ENCODE measurements at regions not wholly inside any gene's neighbourhood (a gene's known extent, or its start where the extent isn't known, plus 50 kb on each side); places are given as distances from the start of the nearest gene placed in this dataset.

DNA sequence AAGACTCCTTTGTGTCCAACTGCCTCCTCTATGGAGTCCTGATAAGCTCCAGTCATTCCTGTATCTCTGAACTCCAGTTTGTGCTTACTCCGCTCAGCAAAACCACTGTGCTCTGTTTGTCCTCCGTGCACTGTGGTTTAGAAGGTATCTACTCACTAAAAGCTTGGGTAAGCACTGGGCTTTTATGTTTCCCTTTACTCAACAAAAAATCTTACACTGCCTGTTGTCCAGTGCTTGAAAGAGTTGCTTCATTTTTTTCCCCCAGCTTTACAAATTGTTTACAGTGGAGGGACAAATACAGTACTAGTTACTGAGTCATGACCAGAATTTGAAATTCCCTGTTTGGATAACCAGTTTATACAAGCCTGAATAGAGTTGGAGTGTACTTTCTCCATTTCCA lies 545.3 kb upstream of the FAT1 start:
- DNase-seq, result no peak

DNA sequence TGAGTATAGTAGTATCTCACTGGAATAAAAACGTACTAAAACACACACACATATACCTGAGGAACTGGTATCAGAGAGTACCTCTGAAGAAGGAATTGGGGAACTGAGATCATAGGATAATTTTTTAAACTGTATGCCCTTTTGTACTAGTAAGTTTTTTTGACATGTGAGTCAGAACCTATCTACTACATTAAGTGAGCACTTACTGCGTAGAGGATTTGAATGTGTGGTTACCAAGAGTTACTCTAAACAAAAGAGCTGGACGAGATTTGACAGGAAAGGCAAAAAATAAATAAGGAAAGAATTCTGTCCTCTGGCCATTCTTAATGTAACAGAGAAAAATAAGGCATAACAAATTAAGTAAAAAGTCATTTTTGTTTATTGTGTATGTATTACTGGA lies 546.5 kb upstream of the FAT1 start:
- no peak for DNase-seq

DNA sequence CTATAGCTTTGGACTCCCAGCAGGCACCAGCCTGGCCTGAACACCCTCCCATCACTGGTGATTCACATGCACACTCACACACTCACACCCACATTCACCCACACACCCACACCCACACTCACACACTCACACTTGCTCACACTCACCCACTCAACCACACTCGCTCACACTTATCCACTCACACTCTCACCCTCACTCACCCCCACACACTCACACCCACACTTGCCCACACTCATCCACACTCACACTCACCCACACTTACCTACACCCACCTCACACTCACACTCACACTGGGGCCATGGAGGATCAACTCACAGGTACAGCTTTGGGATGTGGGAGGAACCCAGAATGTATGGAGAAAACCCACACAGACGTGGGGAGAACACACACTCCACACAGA lies 548.2 kb upstream of the FAT1 start:
- DNase-seq, result no peak

DNA sequence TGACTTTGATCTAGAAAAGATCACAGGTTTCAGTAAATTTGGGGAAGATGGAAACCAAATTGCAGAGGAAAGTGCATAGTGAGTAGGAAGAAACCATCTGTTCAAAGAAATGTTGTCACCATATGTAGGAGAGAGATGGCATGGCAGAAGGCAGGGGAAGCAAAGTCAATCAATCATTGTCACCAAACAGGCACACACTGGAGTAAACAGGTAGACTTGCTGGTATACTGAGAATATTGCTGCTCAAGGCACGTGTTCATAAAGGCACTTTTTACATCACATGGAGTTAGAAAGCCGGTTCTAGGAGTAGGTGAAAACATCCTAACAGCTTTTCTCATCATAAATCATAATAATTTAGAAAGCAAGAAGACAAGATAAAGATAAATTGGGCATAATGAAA lies 550.5 kb upstream of the FAT1 start:
- no peak for DNase-seq

DNA sequence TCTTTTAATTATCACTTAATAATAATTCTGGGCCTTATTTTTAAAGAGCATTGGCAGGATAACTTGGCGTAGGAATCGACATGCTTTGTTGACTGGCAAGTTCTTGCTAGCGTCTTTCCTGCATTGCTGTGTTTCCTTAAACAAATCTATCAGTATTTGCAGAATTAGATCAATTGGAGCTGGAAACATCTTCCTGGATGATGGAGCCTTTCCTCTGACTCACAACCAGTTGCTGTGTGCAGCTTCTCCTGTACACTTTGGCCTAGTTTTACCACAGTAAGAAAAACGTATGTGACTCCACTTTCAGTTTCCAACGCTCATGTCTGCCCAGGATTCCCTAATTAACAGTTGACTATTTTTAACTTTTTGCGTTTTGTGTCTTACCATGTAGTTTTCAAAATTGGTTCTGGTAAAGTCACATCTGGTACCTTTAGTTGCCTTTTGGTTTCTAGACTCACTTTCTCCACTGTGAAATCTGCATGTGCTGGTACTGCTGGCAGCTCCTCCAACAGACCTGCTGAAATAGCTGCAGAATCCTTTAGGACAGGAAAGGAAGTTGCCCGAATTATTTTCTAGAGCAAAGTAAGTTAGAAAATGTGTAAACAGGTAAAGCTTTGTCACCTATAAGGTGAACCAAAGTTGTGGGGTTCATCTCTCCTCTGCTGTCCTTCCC lies 553.2 kb upstream of the FAT1 start:
- DNase-seq, result no peak

DNA sequence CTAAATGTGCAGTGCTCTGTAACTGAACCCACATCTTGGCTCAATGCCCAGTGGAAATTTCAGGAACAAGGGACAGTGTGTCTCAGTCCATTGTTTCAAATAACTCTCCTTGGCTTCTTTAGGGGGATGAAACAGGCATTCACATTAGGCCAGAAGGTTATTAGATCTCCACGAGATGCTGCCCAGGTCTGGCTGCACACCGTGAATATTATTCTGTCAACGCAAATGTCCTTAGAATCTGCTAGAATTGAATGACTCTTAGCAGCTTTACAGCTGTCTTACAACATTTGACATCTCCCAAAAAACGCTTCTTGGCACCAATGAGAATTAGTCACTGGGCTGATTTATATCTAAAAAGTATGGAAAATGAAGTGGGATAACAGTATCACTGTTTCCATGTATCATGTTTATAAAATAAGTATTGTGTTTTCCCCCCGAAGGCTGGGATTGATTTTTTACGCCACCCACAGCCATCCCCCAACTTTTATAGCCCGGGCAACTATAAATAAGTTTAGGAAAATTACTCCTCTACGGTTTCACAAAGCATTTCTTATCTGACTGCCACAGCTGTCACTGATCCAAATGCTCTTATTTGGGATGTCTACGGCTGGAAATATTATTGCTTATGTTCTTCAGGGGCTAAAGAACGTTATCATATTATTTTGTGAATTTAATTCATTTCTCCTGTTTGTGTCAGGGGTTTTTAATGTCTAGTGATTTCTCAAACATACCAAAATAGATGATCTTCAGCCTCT lies 559.7 kb upstream of the FAT1 start:
- DNase-seq, result peak; percentile 22

DNA sequence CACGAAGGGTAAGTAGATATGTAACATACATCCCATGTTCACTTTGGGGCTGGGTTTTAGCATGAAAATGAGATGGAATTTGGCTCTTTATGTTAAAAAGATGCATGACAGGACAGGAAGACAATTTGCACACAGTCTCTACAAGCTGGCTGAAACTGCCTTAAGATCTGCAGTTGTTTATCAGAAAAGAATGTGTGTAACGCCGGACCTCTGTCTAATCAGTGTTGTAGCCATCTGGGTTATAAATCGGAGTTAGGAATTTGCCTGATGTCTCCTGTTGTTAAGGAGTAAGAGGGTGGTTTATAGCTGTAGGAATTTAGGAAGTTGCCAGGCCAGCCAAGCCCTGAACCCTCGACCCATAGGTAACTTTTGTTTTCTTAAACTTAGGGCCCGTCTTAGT lies 562.9 kb upstream of the FAT1 start:
- DNase-seq, result no peak

DNA sequence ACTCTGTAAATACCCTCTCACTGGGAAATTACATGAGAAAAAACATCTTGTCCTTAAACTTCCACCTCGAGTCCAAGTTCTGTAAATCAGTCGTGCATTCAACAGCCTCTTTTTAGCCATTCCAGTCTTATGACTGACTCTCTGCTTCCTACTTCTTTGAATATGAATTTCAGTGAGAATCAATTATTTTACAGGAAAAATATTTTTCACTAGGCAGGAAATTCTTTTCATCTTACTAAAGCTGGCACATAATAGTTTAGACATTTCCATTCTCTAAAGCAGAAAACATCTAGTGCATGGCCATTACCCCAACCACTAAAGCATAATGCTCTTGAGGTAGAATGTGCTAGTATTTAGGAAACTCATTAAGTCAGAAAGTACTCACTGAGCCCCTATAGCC lies 565.7 kb upstream of the FAT1 start:
- DNase-seq, result no peak

DNA sequence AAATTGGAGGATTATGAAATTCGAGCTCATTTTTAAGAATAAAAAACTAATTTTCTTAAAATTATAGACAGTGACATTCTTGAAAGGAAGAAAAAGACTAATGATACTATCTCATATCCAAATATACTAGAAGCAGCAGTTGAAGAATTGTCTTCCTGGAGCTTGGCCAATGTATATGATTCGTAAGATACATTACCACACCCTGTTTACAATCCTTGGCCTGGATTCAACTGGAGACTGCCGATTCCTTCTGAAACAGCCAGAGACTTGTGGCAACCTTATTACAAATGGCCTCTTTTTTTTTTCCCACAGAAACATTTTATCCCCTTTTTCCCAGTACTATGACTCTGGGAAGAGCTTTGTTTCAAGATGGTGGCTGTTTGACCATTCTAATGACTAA lies 571.2 kb upstream of the FAT1 start:
- no peak for DNase-seq

DNA sequence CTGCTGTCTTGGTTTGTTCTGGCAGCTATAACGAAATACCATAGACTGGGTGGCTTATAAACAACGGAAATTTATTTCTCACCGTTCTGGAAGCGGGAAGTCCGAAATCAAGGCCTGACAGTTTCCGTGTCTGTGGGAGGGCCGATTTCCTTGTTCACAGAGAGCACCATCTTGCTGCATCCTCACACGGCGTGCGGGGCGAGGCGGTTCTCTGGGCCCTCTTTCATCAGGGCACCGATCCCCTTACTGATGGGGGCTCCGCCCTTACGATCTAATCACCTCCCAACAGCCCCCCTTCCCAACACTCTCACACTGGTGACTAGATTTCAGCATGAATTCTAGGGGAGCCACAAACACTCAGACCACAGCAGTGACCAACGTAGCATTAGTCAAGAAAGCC lies 578.3 kb upstream of the FAT1 start:
- no peak for DNase-seq

DNA sequence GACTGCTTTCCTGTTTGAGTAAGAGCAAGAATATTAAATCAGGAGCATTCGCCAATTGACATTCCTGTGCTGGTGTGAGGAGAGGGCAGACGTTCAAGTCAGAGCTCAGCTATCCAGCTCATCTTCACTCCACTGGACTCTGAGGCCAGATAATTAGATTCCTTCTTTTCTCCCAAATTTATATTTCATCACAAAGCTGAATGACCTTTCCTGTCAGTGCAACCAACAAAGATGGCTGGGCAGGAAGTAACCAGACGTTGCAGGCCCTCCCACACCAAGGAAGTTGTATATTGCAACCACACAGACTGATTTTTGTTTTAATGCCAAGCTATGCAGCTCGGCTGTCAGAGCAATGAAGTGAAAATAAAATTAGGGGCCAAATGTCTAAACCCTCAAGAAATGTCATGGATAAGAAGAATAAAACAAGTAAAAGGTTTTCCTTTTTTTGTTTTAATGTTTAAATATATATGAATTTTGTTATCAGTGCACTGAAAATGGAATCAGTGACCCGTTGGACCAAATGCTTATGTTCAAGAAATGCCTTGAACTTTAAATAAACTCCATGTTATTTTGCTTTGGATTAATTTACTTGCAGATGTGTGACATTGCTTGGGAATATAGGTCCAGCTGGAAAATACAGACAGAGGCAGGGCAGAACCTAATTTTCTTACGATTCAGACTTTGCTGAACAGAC lies 578.9 kb upstream of the FAT1 start:
- no peak for DNase-seq

DNA sequence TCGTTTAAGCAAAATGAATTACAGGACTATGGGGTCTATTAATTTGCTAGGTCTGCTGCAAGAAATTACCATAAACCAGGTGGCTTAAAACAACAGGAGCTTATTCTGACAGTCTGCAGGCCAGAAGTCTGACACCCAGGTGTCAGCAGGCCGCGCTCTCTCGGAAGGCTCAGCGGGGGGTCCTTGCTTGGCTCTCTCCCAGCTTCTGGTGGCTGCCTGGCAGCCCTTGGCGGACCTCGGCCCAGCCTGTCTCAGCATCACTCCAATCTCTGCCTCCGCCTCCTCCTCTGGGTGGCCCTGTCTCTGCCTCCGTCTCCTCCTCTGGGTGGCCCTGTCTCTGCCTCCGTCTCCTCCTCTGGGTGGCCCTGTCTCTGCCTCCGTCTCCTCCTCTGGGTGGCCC lies 580.5 kb upstream of the FAT1 start:
- no peak for DNase-seq

DNA sequence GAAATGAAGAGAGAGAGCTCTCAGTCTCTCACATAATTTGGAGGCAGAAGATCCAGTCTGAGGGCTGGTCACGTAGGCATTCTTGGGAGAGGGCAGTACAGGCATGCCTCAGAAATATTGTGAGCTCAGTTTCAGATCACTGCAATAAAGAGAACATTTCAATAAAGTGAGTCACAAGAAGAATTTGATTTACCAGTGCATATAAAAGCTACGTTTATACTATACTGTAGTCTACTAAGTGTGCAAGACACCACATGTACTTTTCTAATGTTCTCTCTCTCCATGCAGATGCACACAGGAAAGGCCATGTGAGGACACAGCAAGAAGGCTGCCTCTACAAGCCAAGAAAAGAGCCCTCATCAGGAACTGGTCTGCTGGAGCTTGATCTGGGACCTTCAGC lies 583.5 kb upstream of the FAT1 start:
- DNase-seq, result no peak

DNA sequence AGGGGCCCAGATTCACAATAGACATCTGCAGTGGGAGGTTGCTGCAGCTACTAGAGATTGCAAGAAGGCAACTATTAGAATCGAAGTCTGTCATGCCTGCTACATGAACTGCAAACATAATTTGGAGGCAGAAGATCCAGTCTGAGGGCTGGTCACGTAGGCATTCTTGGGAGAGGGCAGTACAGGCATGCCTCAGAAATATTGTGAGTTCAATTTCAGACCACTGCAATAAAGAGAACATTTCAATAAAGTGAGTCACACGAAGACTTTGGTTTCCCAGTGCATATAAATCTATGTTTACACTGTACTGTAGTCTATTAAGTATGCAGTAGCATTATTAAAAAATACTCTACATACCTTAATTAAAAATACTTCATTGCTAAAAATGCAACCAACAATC lies 585.8 kb upstream of the FAT1 start:
- no peak for DNase-seq

DNA sequence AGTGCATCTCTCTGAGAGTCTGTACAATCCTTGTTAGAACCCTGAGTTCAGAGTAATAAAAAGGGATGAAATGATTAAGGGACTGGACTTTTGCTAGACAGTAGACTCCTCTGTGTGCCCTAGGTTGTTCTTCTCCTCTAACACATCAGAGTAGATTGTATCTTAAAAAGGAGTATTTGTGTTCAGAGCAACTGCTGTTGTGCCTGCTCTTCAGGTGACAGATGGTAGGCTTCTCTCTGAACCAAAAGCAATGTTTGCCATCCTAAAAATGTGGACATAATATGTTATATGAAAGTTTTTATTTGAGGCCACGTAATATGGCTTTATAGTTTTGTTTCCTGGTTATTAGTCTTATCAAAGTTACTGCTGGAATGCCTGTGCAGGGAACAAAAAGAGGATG lies 588.6 kb upstream of the FAT1 start:
- DNase-seq, result no peak

DNA sequence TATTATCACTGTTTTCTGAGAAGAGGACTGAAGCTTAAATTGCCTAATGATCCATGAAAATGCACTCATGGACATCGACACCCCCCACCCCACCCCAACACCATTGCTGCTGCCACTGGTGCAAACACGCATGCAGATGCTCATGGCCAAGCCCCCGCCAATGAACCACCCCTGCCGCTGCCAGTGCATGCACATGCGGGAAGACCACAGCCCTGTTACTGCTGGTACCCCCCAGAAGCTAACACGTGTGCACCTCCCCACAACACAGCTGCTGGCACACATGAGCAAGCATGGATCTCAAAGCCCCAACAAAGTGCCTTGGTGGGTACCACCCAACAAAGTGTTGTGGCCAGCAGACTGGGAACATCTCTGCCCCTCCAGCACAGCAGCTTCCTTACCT lies 594.1 kb upstream of the FAT1 start:
- no peak for DNase-seq

DNA sequence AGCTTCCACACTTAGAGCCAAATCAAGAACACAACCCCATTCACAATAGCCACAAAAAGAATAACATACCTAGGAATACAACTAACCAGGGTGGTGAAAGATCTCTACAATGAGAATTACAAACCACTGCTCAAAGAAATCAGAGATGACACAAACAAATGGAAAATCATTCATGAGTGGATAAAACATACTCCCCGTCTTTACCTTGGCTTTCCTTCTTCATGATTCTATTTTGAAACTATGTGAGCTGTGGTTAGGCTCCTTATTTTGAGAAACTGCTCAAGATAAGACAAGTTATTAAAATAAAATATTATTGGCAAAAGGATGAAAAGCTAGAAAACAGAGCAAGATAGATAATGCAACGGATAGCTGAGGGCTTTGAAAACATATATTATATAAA lies 598.1 kb upstream of the FAT1 start:
- DNase-seq, result no peak

DNA sequence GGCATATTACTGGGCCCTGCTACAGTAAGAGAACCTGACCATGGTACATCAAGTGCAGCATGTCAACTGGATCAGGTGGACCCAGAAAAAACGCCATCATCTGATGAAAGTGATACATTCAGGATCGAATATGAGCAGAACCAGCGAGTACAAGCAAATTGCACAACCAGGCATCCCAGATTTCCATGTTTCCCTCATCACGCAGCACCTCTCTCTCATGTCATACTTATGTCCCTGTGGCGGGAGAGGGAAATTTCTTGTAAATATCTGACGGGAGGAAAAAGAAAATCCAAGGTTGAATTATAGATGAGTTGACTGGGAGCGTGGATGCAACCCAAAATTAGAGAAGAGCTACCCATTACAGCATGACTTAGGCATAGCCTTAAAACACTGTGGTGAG lies 608.5 kb upstream of the FAT1 start:
- DNase-seq, result no peak

DNA sequence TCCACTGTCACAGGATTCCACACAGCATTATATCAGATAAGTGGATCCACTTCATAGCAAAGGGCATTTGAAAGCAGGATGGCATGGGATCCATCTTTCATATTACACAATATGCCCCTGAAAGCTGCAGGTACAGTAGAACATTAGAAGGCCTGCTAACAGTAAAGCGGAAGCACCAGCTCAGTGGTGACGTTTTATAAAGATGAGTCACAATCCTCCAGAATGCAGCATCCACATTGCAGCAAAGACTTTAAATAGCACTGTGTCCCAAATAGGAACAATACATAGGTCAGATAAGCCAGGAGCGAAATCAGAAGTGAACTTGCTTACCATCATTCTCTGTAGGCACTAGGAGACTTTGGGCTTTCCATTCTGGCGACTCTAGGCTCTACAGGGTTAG lies 609.5 kb upstream of the FAT1 start:
- DNase-seq, result no peak

DNA sequence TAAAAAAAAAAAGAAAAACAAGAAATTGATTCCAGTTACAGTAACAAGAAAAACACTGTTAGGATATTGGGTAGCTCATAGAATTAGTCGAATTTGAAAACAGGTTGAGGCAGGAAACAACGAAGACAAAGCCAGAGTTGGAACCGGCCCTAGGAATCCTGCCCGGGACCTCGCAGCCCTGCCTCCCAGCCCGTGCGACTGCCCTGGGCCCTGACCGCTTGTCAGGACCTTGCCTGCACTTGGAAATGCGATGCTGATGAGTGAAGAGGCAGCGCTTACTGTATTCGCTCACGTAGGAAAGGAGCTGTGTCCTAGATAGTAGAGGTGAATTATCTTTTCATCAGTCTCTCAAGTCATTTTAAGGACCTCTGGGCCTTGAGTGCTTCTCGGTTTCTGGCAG lies 611.7 kb upstream of the FAT1 start:
- DNase-seq, result no peak

DNA sequence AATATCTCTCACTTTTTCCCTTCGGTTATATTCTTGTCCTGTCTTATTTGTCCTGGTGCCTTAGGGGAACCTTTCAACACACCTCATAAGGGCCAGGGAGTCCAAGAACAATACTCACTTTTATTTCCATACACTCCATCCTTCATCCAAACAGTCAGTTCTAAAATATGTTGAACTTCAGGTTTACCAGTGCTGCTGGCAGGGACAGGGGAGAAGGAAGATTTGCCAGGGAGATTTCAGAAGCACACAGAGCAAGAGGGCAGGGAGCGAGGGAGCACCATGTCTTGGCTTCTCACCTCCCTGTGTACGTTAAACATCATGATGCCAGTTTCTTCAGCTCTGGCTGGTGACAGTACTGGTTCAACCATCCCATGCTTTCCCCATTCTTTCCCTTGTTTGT lies 631.1 kb upstream of the FAT1 start:
- no peak for DNase-seq

DNA sequence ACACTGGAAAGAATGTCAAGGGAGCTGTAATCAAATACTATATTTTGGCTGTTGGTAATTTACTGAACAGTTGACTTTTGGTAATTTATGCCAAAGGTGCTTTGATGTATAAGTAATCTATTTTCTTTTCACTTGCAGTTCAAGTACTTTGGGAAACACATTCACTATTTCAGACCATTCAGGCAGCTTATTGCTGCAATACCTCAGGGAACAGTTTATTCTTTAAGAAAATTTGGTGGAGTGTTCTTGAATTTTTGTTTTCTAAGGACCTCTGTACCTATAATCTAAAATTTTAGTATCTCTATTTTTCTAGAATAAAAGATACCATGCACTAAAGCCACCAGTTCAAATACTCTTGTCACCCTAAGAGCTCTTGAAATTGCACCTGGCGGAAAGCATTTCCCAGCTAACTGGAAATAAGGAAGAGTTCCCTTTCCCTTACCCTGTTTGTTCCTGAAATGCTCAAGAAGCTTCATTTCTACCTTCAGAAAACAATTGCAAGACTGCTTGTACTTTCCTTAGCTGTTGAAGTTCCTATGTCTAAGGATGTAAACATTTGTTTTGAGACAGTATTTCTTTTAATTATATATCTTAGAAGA lies 633.5 kb upstream of the FAT1 start:
- DNase-seq, result no peak

DNA sequence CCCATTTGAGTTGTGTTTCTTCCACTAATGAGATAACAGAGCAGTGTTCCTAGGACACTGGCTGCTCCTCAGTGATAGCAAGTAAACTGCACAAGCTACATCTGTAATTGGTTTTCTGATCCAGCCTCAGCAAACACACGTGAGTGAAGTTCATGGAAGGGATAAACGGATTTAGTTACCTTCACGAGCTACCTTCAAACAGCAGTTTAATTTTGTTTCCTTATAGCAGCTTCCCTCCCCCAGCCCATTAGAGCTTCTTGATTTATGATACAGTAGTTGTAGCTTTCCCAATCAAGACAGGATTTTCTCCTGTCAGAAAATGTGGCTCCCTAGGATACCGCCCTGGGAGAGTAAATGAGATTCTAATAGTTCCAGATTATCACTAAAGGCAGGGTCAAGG lies 634.2 kb upstream of the FAT1 start:
- no peak for DNase-seq
